ENCODE measurements at regions not wholly inside any gene's neighbourhood (a gene's known extent, or its start where the extent isn't known, plus 50 kb on each side); places are given as distances from the start of the nearest gene placed in this dataset.

DNA sequence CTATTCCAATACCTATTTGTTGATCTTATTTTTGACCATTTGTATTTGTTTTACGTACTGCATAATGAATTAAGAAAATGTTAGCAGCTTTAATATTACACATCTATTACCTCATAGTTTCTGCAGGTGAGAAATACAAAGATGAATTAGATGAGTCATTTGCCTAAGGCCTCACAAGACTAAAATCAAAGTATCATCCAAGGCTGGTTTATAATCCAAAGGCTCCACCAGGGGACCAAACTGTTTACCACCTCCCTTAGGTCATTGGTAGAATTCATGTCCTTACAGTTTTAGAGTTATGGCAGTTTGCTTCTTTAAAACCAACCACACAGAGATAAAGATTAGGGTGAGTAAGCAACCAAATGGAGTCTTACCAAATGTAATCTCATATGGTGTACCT, 848.1 kb downstream of the SLITRK6 start:
- TF ChIP-seq CTCF (conservative IDR thresholded peaks at IDR 0.05) (no peak), EZH2 (IDR thresholded peaks at IDR 0.05; ENCODE audit: low read depth) (no peak)

Data from PC-9 (cell line).